K562 (cell line): ENCODE measurements at regions not wholly inside any gene's neighbourhood (a gene's known extent, or its start where the extent isn't known, plus 50 kb on each side); places are given as distances from the start of the nearest gene placed in this dataset.

Source experiments
- CBFA2T3 ChIP-seq: fragments of 450-650 bp; IDR thresholded peaks from 2 replicates; pipeline ENCODE4 v1.6.1; 2017
- CHAMP1 ChIP-seq: fragments of 450-650 bp; IDR thresholded peaks from 2 replicates; pipeline ENCODE4 v1.6.1; 2016; ENCODE audit warnings: mild to moderate bottlenecking
- FOXM1 ChIP-seq, 2 experiments: fragments of 450-650 bp in 1 of 2; sonication (generic) in 1 of 2; formaldehyde crosslinking in 1 of 2; IDR thresholded peaks; 2 replicates each; pipeline versions ENCODE4 v1.6.1 to v1.9.0; 2017 to 2022; ENCODE audit warnings: low read depth in 2 of 2, mild to moderate bottlenecking in 2 of 2, missing genetic modification reagents in 1 of 2, moderate library complexity in 1 of 2
- HOXB6 ChIP-seq: fragments of 250-450 bp; sonication (Bioruptor Pico); IDR thresholded peaks from 2 replicates; pipeline ENCODE4 v1.5.1; 2022; ENCODE audit warnings: mild to moderate bottlenecking, borderline replicate concordance
- MYC ChIP-seq, 2 experiments: fragments of 250-450 bp in 1 of 2; sonication (Bioruptor Pico) in 1 of 2; IDR thresholded peaks; 2 replicates each; pipeline versions ENCODE4 v1.5.1 to v1.6.1; 2012 to 2021; ENCODE audit warnings: low read depth in 2 of 2, borderline replicate concordance in 1 of 2, improper control_type of control experiment in 1 of 2, low read length in 1 of 2, mild to moderate bottlenecking in 1 of 2, moderate library complexity in 1 of 2
- NFE2 ChIP-seq: IDR thresholded peaks from 2 replicates; pipeline ENCODE4 v1.6.1; 2014; ENCODE audit warnings: antibody characterized with exemption, low read depth
- POLR2AphosphoS5 ChIP-seq: IDR thresholded peaks from 2 replicates; pipeline ENCODE4 v1.6.1; 2011; ENCODE audit warnings: mild to moderate bottlenecking, low read depth, low read length, moderate library complexity; ENCODE audit not compliant: control insufficient read depth, insufficient read depth
- PRDM10 ChIP-seq: fragments of 450-650 bp; IDR thresholded peaks from 2 replicates; pipeline ENCODE4 v1.6.1; 2018; ENCODE audit not compliant: partially characterized antibody
- SP1 ChIP-seq: sonication (generic); formaldehyde crosslinking; IDR thresholded peaks from 2 replicates; pipeline ENCODE4 v1.8.1; 2022; ENCODE audit warnings: mild to moderate bottlenecking, missing genetic modification reagents
- ZFP1 ChIP-seq: fragments of 450-650 bp; formaldehyde crosslinking; IDR thresholded peaks from 2 replicates; pipeline ENCODE4 v1.4.0; 2020; ENCODE audit warnings: mild to moderate bottlenecking, mixed read lengths
- ZNF766 ChIP-seq: fragments of 200-800 bp; sonication (Bioruptor generic); conservative IDR thresholded peaks from 2 replicates; pipeline ENCODE4 v1.6.1; 2016; ENCODE audit warnings: missing genetic modification characterization, missing compliant biosample characterization

GRCh38 chr7:106504645-106505044 lies 156.3 kb downstream of the CCDC71L start (continued):
- TF ChIP-seq PRDM10: peak; percentile 38
- peak; percentile 47; the same call in 1 of the 2 replicates for TF ChIP-seq FOXM1 (IDR thresholded peaks at IDR 0.05; ENCODE audit: low read depth)
- TF ChIP-seq FOXM1 (CRISPR knock-in tag; IDR thresholded peaks at IDR 0.05; ENCODE audit: low read depth): no peak
- no peak for TF ChIP-seq POLR2AphosphoS5
- no peak for TF ChIP-seq HOXB6 (CRISPR knock-in tag)
- TF ChIP-seq SP1: 0 out of 2 replicates have a peak, but pooled peaks have one; percentile 20
- TF ChIP-seq NFE2: peak; percentile 35; the same call in 1 of the 2 replicates
- TF ChIP-seq CHAMP1: peak; percentile 92
- TF ChIP-seq CBFA2T3: peak; percentile 69
- 0 out of 2 replicates have a peak, but pooled peaks have one; percentile 14 for TF ChIP-seq MYC (IDR thresholded peaks at IDR 0.05; ENCODE audit: low read depth, low read length)
- TF ChIP-seq MYC (CRISPR knock-in tag; IDR thresholded peaks at IDR 0.05; ENCODE audit: borderline replicate concordance, low read depth): no peak
- no peak for TF ChIP-seq ZFP1
- peak; percentile 87 for TF ChIP-seq ZNF766 (CRISPR knock-in tag)
